Suppressor macrophage treated with lipopolysaccharide for 1 hour (primary cell): ENCODE measurements at regions not wholly inside any gene's neighbourhood (a gene's known extent, or its start where the extent isn't known, plus 50 kb on each side); places are given as distances from the start of the nearest gene placed in this dataset.
"Not testable (repeated sequence)": the region's sequence is repeated elsewhere in the genome, so short reads cannot be mapped to it uniquely, and the experiment has no call there.

Experiments
- DNase-seq, 3 donors: peaks; one replicate each; pipeline ENCODE4 v3.0.0-alpha.2; 2020 to 2022

- DNase-seq, result no peak
Measured at GRCh38 chr9:81069038-81069795, 620.1 kb downstream of the TLE1 start.

GRCh38 chr9:81062995-81063394 lies 626.4 kb downstream of the TLE1 start:
- not testable (repeated sequence) for DNase-seq

GRCh38 chr9:81058782-81059181 lies 630.6 kb downstream of the TLE1 start:
- no peak for DNase-seq

- DNase-seq, result no peak
Measured at GRCh38 chr9:81053298-81054025, 635.9 kb downstream of the TLE1 start.

- peak; percentile 26 to 45 (median 42) for DNase-seq
Measured at GRCh38 chr9:81052846-81053245, 636.5 kb downstream of the TLE1 start.

GRCh38 chr9:81047280-81047679 lies 642.1 kb downstream of the TLE1 start:
- no peak for DNase-seq

- DNase-seq, result no peak
Measured at GRCh38 chr9:81045658-81046057, 643.7 kb downstream of the TLE1 start.

GRCh38 chr9:81037889-81038288 lies 651.5 kb downstream of the TLE1 start:
- DNase-seq, result no peak

- DNase-seq, result no peak
Measured at GRCh38 chr9:81035601-81036000, 653.7 kb downstream of the TLE1 start.

GRCh38 chr9:81035171-81035570 lies 654.2 kb downstream of the TLE1 start:
- no peak for DNase-seq

- DNase-seq, result no peak
Measured at GRCh38 chr9:81032831-81033230, 656.5 kb downstream of the TLE1 start.

GRCh38 chr9:81032030-81032572 lies 657.2 kb downstream of the TLE1 start:
- DNase-seq, result peak in 1 of 3 donors; percentile 10

GRCh38 chr9:81031422-81032029 lies 657.8 kb downstream of the TLE1 start:
- DNase-seq, result no peak

GRCh38 chr9:81030027-81030426 lies 659.3 kb downstream of the TLE1 start:
- DNase-seq, result no peak

- peak in 1 of 3 donors; percentile 4 for DNase-seq
Measured at GRCh38 chr9:81028504-81028903, 660.8 kb downstream of the TLE1 start.

GRCh38 chr9:81022177-81022576 lies 667.2 kb downstream of the TLE1 start:
- no peak for DNase-seq

GRCh38 chr9:81014945-81015344 lies 674.4 kb downstream of the TLE1 start:
- not testable (repeated sequence) for DNase-seq

- DNase-seq, result not testable (repeated sequence)
Measured at GRCh38 chr9:81013191-81013590, 676.2 kb downstream of the TLE1 start.

GRCh38 chr9:81002906-81003305 lies 686.4 kb downstream of the TLE1 start:
- DNase-seq, result no peak

- no peak for DNase-seq
Measured at GRCh38 chr9:81002242-81002641, 687.1 kb downstream of the TLE1 start.

- no peak for DNase-seq
Measured at GRCh38 chr9:80995759-80996158, 693.6 kb downstream of the TLE1 start.

GRCh38 chr9:80994892-80995291 lies 694.5 kb downstream of the TLE1 start:
- no peak for DNase-seq

- DNase-seq, result not testable (repeated sequence)
Measured at GRCh38 chr9:80985595-80985994, 703.8 kb downstream of the TLE1 start.

GRCh38 chr9:80976403-80976802 lies 712.9 kb downstream of the TLE1 start:
- no peak for DNase-seq
